K562 (cell line): ENCODE measurements at regions not wholly inside any gene's neighbourhood (a gene's known extent, or its start where the extent isn't known, plus 50 kb on each side); places are given as distances from the start of the nearest gene placed in this dataset.

Experiments used
- CBX5 ChIP-seq: IDR thresholded peaks from 2 replicates; pipeline ENCODE4 v1.6.1; 2014; ENCODE audit warnings: low read depth, borderline replicate concordance
- DDX20 ChIP-seq: fragments of 450-650 bp; IDR thresholded peaks from 2 replicates; pipeline ENCODE4 v1.6.1; 2016; ENCODE audit warnings: missing genetic modification characterization, low read depth, mild to moderate bottlenecking, missing compliant biosample characterization, moderate library complexity
- FOXM1 ChIP-seq, 2 experiments: fragments of 450-650 bp in 1 of 2; sonication (generic) in 1 of 2; formaldehyde crosslinking in 1 of 2; IDR thresholded peaks; 2 replicates each; pipeline versions ENCODE4 v1.6.1 to v1.9.0; 2017 to 2022; ENCODE audit warnings: low read depth in 2 of 2, mild to moderate bottlenecking in 2 of 2, missing genetic modification reagents in 1 of 2, moderate library complexity in 1 of 2
- NR2F6 ChIP-seq: fragments of 450-650 bp; formaldehyde crosslinking; IDR thresholded peaks from 2 replicates; pipeline ENCODE4 v1.4.0; 2020; ENCODE audit warnings: mild to moderate bottlenecking
- RFX5 ChIP-seq: IDR thresholded peaks from 2 replicates; pipeline ENCODE4 v1.6.1; 2011; ENCODE audit warnings: low read depth, mild to moderate bottlenecking, improper control_type of control experiment, low read length
- ZNF785 ChIP-seq: fragments of 250-450 bp; sonication (Bioruptor Pico); IDR thresholded peaks from 2 replicates; pipeline ENCODE4 v1.4.0; 2020; ENCODE audit warnings: mild to moderate bottlenecking
- TF ChIP-seq, protein P1 (sequence below): sonication (generic); formaldehyde crosslinking; IDR thresholded peaks from 2 replicates; pipeline ENCODE4 v1.8.1; 2022; ENCODE audit warnings: missing genetic modification reagents

- TF ChIP-seq RFX5 (no peak), FOXM1 (IDR thresholded peaks at IDR 0.05; ENCODE audit: low read depth) (no peak), FOXM1 (CRISPR knock-in tag; IDR thresholded peaks at IDR 0.05; ENCODE audit: low read depth) (no peak), NR2F6 (CRISPR knock-in tag) (no peak), ZNF785 (no peak), CBX5 (no peak), DDX20 (tag) (no peak)
- TF ChIP-seq, protein P1, sequence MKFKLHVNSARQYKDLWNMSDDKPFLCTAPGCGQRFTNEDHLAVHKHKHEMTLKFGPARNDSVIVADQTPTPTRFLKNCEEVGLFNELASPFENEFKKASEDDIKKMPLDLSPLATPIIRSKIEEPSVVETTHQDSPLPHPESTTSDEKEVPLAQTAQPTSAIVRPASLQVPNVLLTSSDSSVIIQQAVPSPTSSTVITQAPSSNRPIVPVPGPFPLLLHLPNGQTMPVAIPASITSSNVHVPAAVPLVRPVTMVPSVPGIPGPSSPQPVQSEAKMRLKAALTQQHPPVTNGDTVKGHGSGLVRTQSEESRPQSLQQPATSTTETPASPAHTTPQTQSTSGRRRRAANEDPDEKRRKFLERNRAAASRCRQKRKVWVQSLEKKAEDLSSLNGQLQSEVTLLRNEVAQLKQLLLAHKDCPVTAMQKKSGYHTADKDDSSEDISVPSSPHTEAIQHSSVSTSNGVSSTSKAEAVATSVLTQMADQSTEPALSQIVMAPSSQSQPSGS (CRISPR knock-in tag), result no peak
Measured at GRCh38 chr2:180405520-180405919, 398.4 kb upstream of the CWC22 start.
